ENCODE measurements at regions not wholly inside any gene's neighbourhood (a gene's known extent, or its start where the extent isn't known, plus 50 kb on each side); places are given as distances from the start of the nearest gene placed in this dataset.

- Mint-ChIP-seq H3K4me1 (no peaks in the 10 kb centered on the region), H3K27me3 (ENCODE audit: low read depth in 3 of 3) (peaks cover 0 to 2% (median 0%) of the 10 kb centered on the region in 3 donors), H3K36me3 (no peaks in the 10 kb centered on the region), H3K4me3 (no peak overlapping the region), H3K27ac (no peak overlapping the region), H3K9me3 (peaks cover 0 to 3% (median 0%) of the 10 kb centered on the region in 7 donors)
- intact Hi-C loops (cut with micrococcal nuclease): no loop called here
- Histone ChIP-seq H3K27me3 (ENCODE audit: control insufficient read depth in 2 of 2, insufficient read depth in 2 of 2, low read length in 2 of 2) (no peaks in the 10 kb centered on the region), H3K4me2 (replicated peaks; ENCODE audit: extremely low read depth, low read length, poor library complexity, severe bottlenecking) (no peak overlapping the region), H3K9ac (ENCODE audit: insufficient read depth, low read length, poor library complexity, severe bottlenecking) (no peak overlapping the region), H4K20me1 (ENCODE audit: insufficient read depth, low read length) (no peaks in the 10 kb centered on the region), H3K9me3 (replicated peaks in 1 of 2; ENCODE audit: control insufficient read depth in 1 of 2, insufficient read depth in 1 of 2, low read length in 2 of 2) (no peaks in the 10 kb centered on the region), H3K27ac (ENCODE audit: low read depth in 1 of 2, low read length in 2 of 2) (no peak overlapping the region), H2AFZ (ENCODE audit: insufficient read depth, low read depth, low read length, poor library complexity, severe bottlenecking) (no peak overlapping the region), H3K4me3 (replicated peaks in 1 of 3; ENCODE audit: low read depth in 2 of 3, low read length in 3 of 3) (no peak overlapping the region), H3K79me2 (ENCODE audit: insufficient read depth, low read length) (no peaks in the 10 kb centered on the region), H3K4me1 (ENCODE audit: control insufficient read depth in 1 of 2, insufficient read depth in 2 of 2, low read length in 2 of 2) (no peaks in the 10 kb centered on the region), H3K36me3 (replicated peaks in 1 of 2; ENCODE audit: control insufficient read depth in 1 of 2, insufficient read depth in 2 of 2, low read length in 2 of 2) (no peaks in the 10 kb centered on the region)
- TF ChIP-seq CTCF (IDR thresholded peaks at IDR 0.05): no peak
- no peak for DNase-seq
- WGBS (ENCODE audit: insufficient coverage): no CpG with 5 or more reads among the region's 2 CpGs
Observed at GRCh38 chr14:28902930-28903329, 136.3 kb downstream of the FOXG1 start.

- DNase-seq: no peak
- Histone ChIP-seq H3K4me1 (ENCODE audit: control insufficient read depth in 1 of 2, insufficient read depth in 2 of 2, low read length in 2 of 2) (no peaks in the 10 kb centered on the region), H3K27ac (ENCODE audit: low read depth in 1 of 2, low read length in 2 of 2) (no peak overlapping the region), H3K79me2 (ENCODE audit: insufficient read depth, low read length) (no peaks in the 10 kb centered on the region), H4K20me1 (ENCODE audit: insufficient read depth, low read length) (no peaks in the 10 kb centered on the region), H3K9me3 (replicated peaks in 1 of 2; ENCODE audit: control insufficient read depth in 1 of 2, insufficient read depth in 1 of 2, low read length in 2 of 2) (no peaks in the 10 kb centered on the region), H3K9ac (ENCODE audit: insufficient read depth, low read length, poor library complexity, severe bottlenecking) (no peak overlapping the region), H3K4me2 (replicated peaks; ENCODE audit: extremely low read depth, low read length, poor library complexity, severe bottlenecking) (no peak overlapping the region), H3K27me3 (ENCODE audit: control insufficient read depth in 2 of 2, insufficient read depth in 2 of 2, low read length in 2 of 2) (no peaks in the 10 kb centered on the region), H3K4me3 (replicated peaks in 1 of 3; ENCODE audit: low read depth in 2 of 3, low read length in 3 of 3) (no peak overlapping the region), H3K36me3 (replicated peaks in 1 of 2; ENCODE audit: control insufficient read depth in 1 of 2, insufficient read depth in 2 of 2, low read length in 2 of 2) (no peaks in the 10 kb centered on the region), H2AFZ (ENCODE audit: insufficient read depth, low read depth, low read length, poor library complexity, severe bottlenecking) (no peak overlapping the region)
- no peak overlapping the region for H3K27ac Mint-ChIP-seq
- H3K4me1 Mint-ChIP-seq: no peaks in the 10 kb centered on the region
- H3K9me3 Mint-ChIP-seq: peaks cover 0 to 9% (median 2%) of the 10 kb centered on the region in 7 donors
- H3K27me3 Mint-ChIP-seq (ENCODE audit: low read depth in 3 of 3): no peaks in the 10 kb centered on the region
- H3K4me3 Mint-ChIP-seq: no peak overlapping the region
- intact Hi-C loops (cut with micrococcal nuclease): no loop called here
- TF ChIP-seq CTCF (IDR thresholded peaks at IDR 0.05): no peak
- no peaks in the 10 kb centered on the region for H3K36me3 Mint-ChIP-seq
Observed at GRCh38 chr14:28911521-28911920, 144.9 kb downstream of the FOXG1 start.
